Mucosa of descending colon (tissue), 3 donors: ENCODE measurements at regions not wholly inside any gene's neighbourhood (a gene's known extent, or its start where the extent isn't known, plus 50 kb on each side); places are given as distances from the start of the nearest gene placed in this dataset.
"Not testable (repeated sequence)": the region's sequence is repeated elsewhere in the genome, so short reads cannot be mapped to it uniquely, and the experiment has no call there.

Experiments
- ATAC-seq: fragments of 200-7000 bp; cut with Tn5 transposase; one replicate; pipeline ENCODE4 v1.9.1; 2020; ENCODE audit warnings: mild to moderate bottlenecking, moderate library complexity
- DNase-seq, 3 donors: peaks; one replicate each; pipeline ENCODE4 v3.0.0-alpha.2; 2020
- H3K36me3 ChIP-seq: fragments of 200-600 bp; one replicate; pipeline ENCODE4 v1.8.0; 2021; ENCODE audit warnings: low read depth, mild to moderate bottlenecking
- H3K4me1 ChIP-seq: fragments of 200-600 bp; one replicate; pipeline ENCODE4 v1.8.0; 2021; ENCODE audit warnings: low read depth, mild to moderate bottlenecking
- H3K4me3 ChIP-seq: fragments of 200-600 bp; one replicate; pipeline ENCODE4 v1.8.0; 2021; ENCODE audit warnings: mild to moderate bottlenecking
- H3K9me3 ChIP-seq: fragments of 200-600 bp; one replicate; pipeline ENCODE4 v1.8.0; 2021; ENCODE audit warnings: mild to moderate bottlenecking
- intact Hi-C, 2 donors: fragments of 100-400 bp; cut with DNase I in 1 of 2; cut with micrococcal nuclease in 1 of 2; formaldehyde crosslinking; loops; one replicate each; pipeline versions ENCODE4 v1.11.0 to v1.11.1; 2022; cut with DNase I, micrococcal nuclease
- TF ChIP-seq, protein P1 (sequence below): fragments of 200-600 bp; IDR thresholded peaks from one replicate; pipeline ENCODE4 v1.8.0; 2022; ENCODE audit warnings: antibody characterized with exemption, mild to moderate bottlenecking
- donor health status: DM: no; HTN: no; CAD: no; lungs with moderate emphysema.
- donor health status: DM: no; HTN: no; CAD: no.
- donor health status: DM: no; HTN: yes; CAD: no.

DNA sequence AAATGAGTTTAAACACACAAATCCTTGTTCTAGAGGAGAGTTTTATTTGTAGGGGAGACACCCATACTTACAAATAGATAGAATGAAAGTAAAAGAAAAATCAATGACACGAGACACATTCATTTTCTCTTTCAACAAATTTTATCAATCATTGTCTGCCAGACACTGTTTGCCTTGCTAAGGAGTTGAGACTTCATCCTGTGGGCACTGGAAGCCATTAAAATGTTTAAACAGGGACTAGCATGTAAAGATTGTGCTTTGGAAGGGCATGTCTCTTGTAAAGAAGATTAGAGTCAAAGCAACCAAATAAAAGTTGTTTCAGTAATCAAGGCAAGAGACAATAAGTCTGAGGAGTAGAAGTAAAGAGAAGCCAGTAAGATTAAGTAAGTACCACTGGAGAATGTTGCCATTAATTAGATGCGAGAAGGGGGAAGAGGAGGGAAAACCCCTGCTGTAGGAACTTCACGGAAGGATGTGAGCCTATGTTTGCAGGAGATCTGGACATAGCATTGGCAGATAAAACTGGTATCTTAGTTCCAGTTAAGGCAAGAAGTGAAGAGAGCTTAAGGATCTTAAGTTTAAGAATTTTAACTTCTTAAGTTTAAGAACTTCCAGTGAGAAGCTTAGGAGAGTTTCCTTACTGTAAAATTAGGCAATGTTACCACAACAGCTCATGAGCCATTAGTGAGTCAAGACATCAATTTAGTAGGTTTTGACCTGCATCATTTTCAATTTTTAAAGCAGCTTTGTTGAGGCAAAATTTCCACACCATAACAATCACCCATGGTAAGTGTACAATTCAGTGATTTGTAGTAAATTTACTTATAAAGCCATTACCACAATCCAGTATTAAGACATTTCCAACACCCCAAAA is 117.0 kb upstream of the UST start:
- Histone ChIP-seq H3K4me3 (no peak overlapping the region), H3K4me1 (no peaks in the 10 kb centered on the region), H3K36me3 (no peaks in the 10 kb centered on the region), H3K9me3 (no peaks in the 10 kb centered on the region)
- ATAC-seq (no peak), DNase-seq (no peak)
- TF ChIP-seq, protein P1, sequence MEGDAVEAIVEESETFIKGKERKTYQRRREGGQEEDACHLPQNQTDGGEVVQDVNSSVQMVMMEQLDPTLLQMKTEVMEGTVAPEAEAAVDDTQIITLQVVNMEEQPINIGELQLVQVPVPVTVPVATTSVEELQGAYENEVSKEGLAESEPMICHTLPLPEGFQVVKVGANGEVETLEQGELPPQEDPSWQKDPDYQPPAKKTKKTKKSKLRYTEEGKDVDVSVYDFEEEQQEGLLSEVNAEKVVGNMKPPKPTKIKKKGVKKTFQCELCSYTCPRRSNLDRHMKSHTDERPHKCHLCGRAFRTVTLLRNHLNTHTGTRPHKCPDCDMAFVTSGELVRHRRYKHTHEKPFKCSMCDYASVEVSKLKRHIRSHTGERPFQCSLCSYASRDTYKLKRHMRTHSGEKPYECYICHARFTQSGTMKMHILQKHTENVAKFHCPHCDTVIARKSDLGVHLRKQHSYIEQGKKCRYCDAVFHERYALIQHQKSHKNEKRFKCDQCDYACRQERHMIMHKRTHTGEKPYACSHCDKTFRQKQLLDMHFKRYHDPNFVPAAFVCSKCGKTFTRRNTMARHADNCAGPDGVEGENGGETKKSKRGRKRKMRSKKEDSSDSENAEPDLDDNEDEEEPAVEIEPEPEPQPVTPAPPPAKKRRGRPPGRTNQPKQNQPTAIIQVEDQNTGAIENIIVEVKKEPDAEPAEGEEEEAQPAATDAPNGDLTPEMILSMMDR, result no peak
- intact Hi-C loops, result no loop called here

DNA sequence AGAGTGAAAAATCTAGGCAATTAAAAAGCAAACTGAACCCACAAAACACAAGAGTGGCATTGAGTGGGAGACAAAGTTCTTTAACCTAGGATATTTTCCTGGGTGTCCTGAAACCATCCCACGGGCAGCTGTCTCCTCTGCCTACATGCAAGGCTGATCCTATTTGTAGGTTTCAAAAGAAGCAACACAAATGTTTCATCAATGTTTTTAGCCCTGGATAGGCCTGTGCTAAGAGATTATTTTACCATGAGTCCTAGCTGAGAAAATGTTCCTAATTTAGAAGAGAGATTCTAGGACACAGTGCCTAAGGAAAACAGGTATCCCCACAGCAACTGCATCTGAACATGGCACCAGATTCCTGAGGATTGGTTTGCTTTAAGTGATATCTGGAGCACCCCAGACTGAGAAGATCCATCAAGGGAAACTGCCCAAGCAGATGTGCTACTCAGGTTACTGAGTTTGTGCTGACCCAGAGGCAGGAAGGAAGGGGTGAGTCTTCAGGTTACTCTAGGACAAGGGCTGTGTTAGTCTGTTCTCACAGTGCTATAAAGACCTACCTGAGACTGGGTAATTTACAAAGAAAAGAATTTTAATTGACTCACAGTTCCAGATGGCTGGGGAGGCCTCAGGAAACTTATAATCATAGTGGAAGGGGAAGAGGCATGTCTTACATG is 111.6 kb upstream of the UST start:
- TF ChIP-seq, protein P1, result no peak
- Histone ChIP-seq H3K4me1 (no peaks in the 10 kb centered on the region), H3K36me3 (no peaks in the 10 kb centered on the region), H3K4me3 (no peak overlapping the region), H3K9me3 (no peaks in the 10 kb centered on the region)
- DNase-seq (no peak), ATAC-seq (no peak)
- intact Hi-C loops, result no loop called here

DNA sequence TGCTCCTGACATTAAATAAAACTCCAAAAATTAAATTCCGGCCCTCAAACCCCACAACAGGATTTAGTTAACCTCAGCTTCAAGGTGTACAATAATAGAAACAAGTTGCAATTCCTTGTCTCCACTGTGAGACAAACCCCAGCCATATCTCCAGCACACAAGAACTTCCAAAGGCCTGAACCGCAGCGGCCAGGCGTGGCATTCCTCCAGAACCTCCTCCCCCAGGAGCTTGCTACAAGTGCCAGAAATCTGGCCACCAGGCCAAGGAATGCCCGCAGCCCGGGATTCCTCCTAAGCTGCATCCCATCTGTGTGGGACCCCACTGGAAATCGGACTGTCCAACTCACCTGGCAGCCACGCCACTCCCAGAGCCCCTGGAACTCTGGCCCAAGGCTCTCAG is 105.0 kb upstream of the UST start:
- DNase-seq, H3K4me1 ChIP-seq, intact Hi-C loops, H3K9me3 ChIP-seq, ATAC-seq, H3K36me3 ChIP-seq, H3K4me3 ChIP-seq: not testable (repeated sequence)

DNA sequence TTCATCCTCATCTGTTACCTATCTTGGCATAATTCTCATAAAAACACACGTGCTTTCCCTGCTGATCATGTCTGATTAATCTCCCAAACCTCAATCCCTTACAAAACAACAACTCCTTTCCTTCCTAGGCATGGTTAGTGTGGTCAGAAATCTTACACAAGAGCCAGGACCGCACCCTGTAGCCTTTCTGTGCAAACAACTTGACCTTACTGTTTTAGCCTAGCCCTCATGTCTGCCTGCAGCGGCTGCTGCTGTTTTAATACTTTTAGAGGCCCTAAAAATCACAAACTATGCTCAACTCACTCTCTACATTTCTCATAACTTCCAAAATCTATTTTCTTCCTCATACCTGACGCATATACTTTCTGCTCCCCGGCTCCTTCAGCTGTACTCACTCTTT is 103.6 kb upstream of the UST start:
- H3K4me1 ChIP-seq, ATAC-seq, H3K4me3 ChIP-seq, DNase-seq, intact Hi-C loops, H3K9me3 ChIP-seq, H3K36me3 ChIP-seq: not testable (repeated sequence)

DNA sequence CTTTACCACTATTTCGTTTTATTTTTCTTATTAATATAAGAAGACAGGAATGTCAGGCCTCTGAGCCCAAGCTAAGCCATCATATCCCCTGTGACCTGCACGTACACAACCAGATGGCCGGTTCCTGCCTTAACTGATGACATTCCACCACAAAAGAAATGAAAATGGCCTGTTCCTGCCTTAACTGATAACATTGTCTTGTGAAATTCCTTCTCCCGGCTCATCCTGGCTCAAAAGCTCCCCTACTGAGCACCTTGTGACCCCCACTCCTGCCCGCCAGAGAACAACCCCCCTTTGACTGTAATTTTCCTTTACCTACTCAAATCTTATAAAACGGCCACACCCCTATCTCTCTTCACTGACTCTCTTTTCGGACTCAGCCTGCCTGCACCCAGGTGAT is 101.8 kb upstream of the UST start:
- DNase-seq, H3K9me3 ChIP-seq, H3K4me1 ChIP-seq, ATAC-seq, H3K36me3 ChIP-seq, H3K4me3 ChIP-seq, intact Hi-C loops: not testable (repeated sequence)

DNA sequence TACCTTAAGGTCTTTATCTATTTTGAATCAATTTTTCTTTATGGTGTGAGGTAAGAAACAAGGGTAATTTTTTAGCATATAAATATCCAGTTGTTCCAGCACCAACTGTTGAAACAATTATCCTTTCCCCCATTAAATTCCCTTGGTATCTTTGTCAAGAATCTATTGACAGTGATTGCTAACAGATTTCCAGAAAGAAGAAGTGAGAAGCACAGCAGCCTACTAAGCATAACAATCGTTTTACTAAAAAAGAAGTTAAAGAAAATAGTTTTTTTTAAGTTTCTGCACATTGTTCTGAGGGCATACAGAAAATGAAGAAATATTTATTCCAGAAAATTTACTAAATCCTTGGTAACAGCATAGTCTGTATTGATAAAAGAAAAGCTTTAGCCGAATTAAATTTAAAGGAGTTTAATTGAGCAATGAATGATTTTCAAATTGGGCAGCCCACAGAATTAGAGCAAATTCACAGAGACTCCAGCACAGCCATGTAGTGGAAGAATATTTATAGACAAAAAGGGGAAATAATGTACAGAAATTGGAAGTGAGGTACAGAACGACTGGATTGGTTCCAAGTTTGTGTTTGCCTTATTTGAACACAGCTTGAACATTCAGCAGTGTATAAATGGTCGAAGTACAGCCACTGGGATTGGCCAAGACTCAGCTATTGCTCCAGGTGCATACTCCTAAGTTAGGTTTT is 97.9 kb upstream of the UST start:
- H3K4me1 ChIP-seq, result no peaks in the 10 kb centered on the region
- no peak overlapping the region for H3K4me3 ChIP-seq
- H3K36me3 ChIP-seq, result no peaks in the 10 kb centered on the region
- ATAC-seq (no peak), DNase-seq (no peak)
- H3K9me3 ChIP-seq, result no peaks in the 10 kb centered on the region
- intact Hi-C loops, result no loop called here
- TF ChIP-seq, protein P1, result no peak

DNA sequence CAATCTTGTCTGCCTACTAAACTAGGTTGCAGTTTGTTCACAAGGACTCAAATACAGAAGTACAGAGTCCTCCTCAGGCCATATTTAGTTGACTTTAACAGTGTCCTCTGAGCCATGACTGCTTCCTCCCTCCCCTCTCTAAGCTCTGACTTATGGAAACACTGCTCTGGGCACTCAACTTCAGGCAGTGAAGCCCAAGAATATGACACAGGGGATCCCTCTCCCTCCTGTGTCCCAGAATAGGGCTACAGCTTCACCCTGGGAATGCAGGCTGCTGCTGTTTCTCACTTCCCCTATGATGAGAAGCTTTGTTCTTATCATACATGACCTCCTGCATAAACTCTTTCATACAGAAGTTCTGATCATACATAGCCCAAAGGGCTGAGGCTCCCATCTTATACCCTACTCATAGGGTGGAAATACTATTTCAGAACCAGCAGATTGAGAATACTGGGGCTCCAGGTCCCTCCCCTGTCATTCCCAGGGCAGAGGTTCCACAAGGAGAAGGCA is 97.3 kb upstream of the UST start:
- Histone ChIP-seq H3K9me3 (no peaks in the 10 kb centered on the region), H3K4me3 (no peak overlapping the region), H3K36me3 (no peaks in the 10 kb centered on the region), H3K4me1 (no peaks in the 10 kb centered on the region)
- peak; percentile 13 for ATAC-seq
- intact Hi-C loops, result no loop called here
- no peak for DNase-seq
- TF ChIP-seq, protein P1, result no peak
